ENCODE measurements at regions not wholly inside any gene's neighbourhood (a gene's known extent, or its start where the extent isn't known, plus 50 kb on each side); places are given as distances from the start of the nearest gene placed in this dataset.
A peak's percentile ranks its signal among the peaks of the same experiment; 100 is the strongest.

DNA sequence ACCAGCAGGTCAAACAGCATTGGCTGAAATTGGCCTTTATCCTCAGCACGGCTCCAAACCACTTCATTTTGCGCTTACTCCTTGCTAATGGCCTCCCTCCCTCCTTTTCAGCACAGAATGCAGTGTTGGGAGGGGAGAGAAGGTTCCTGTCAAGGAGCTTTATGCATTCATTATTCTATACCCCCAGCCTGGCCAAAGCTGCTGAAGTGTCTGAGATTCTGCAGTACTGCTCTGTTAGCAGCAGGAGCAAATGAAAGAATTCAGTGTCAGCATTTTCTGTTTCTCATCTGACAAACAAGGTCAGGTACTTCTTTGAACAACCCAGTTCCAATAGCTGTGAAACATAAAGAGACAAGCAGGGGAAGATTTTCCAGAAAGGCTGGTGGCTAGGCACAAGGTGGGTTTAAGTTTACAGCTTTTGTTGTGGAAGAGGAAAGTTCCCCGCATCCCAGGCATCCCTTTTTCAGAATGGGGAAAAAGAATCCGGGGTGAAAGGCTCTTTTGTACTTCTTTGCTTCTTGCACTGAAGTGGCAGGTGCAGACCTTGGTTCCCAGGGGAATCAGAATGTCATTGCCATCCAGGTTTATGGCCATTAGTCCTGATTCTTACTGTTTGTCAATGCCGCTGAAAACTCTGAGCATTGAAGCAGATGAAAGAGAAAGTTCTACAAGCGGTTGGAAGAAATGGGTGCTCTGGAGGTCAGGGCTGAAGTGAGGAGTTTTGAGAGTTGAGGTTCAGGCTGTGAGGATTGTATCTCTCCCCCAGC, 109.3 kb upstream of the APC start:
- DNase-seq: no peak

DNA sequence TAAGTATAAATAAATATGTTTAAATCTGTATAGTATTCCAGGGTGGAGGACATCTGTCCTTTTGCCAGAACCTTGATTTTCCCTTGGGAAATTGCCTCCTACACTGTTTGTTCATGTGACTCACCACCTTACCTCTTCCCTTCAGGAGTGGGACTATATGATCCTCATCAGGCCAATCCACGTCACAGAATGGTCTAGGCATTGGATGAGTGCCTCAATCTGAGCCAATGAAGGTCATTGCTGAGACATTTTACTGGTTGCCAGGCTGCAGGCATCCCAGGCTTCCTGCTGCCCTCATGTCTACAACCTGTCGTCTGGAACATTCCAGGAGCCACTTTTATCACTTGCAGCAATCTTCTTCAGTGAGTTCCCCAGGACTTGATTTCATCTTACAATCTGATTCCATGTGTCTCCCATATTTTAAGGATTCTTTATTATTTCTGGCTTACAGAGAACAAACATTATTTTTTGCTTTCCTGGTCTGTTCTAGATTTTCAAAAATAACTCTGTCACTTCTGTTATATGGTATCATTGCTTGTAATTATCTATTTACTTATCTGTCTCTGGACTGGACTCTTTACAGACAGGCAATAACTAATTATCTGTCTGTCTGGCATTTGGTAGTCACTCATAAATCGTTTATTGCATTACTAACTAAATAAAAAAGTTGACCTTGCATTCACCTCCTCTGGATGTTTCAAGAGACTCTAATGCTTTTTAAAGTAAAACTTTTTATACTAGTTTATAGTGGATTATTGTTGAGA, 107.3 kb upstream of the APC start:
- ATAC-seq: no peak
- no peak for DNase-seq

More for the DNA sequence above, 109.3 kb upstream of the APC start:
- ATAC-seq: no peak

DNA sequence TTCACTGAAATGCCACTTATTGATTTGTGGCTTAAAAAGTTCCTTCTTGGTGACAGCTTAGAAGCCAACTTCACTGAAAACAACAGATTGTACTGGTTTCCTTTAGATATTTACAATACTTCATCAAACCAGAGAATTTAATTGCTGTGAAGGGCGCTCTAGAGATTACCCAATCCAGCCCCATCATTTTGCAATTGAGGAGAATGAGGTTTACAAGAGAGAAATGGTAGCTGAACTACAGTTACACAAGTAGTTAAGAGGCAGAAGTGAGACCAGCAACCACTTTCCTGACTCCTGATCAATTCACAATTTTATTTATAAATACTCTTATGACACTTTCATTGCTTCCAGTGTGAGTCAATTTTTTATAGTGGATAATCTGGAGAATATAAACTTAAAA, 103.5 kb upstream of the APC start:
- no peak for DNase-seq
- no peak for ATAC-seq

DNA sequence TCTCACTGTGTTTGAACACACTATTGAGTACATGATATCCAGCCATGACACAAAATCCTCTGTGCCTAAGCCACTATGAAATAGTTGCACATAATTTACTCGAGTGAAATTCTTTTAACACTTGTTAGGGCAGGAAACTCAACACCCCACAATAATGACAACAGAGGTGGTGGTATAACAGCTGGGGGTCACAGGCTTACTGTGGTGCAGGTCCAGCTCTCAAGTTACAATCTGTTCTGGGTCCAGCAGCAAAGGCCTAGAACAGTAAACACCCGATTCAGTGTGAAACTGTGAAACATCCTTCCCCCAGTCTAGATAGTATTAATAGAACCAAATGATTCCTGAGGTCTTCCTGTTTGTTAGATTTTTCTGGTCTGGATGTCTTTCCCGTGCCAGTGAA, 102.9 kb upstream of the APC start:
- ATAC-seq (no peak), DNase-seq (no peak)

DNA sequence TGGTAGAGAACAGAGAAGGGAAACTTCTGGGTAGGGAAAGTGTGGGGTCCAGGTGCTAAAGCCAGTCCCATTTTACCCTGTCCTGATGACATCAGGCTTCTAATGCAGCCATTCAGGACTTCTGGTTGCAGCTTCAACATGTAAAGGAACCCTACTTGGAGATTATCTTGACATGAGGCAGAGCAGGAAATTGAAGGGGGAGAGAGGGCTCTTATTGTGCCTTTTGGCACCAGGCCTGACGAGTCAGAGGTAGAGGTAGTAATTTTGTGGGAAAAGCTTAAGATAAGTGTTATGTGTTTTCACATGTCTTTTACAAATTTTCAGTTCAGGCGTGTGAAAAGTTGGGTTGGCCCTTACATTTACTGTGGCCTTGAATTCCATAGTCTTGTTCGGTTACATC, 102.4 kb upstream of the APC start:
- ATAC-seq (no peak), DNase-seq (no peak)

DNA sequence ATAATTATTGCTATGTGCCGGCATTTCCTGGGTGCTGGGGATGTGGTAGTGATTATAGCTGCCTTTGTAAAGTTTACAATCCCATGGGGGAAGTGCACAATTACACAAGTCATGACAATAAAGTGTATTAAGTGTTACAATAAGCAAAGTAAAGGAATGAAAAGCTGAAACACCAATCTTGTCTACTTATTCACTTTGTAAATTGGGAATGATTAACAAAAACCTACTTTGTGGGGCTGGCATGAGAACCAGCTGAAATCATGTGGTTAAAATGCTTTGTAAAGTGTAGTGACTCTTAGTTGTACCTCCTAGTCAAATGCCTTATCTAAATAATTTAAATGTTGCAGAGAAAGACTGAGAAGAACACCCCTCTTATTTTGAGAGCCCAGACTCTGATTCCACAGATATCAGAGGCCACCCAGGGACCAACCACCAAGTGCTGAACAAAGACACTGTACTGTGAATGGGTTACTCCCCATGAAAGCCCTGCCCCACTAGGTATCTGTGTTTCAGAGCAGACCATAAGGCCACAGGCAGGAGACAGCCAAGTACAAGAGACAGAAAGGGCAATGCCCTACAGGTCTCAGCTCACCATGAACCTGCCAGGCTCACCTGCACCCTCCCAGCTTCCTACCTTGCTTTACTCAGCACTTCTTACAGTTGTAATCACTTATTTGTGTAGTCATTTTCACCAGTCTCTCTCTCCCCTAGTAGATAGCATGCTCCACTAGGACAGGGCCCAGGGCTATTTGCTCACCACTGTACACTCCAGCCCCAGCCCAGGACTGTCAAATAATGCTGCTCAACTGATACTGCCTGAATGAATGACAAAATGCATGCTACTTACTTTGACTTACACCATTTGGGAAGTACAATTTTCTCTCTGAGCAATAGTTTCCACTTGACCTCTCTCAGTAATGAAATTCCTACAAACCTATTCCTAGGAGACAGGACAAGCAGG, 101.6 kb upstream of the APC start:
- no peak for ATAC-seq
- no peak for DNase-seq

DNA sequence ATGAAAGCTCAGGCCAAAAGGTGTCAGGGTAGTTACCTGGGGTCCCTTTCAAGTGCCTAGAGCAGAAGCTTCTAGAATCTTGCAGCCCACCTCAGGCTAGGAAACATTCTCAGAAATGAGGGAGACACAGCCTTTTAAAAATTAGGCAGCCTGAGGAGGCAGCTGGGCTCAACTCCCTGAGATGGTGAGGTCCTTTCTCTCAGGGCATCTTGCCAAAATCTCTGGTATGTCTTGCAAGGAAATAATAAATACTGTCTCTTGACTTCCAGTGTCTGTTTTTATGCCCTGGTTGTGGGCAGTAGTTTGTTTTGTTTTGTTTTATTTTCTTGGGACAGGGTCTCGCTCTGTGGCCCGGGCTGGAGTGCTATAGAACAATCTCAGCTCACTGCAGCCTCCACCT, 100.9 kb upstream of the APC start:
- no peak for DNase-seq
- no peak for ATAC-seq

DNA sequence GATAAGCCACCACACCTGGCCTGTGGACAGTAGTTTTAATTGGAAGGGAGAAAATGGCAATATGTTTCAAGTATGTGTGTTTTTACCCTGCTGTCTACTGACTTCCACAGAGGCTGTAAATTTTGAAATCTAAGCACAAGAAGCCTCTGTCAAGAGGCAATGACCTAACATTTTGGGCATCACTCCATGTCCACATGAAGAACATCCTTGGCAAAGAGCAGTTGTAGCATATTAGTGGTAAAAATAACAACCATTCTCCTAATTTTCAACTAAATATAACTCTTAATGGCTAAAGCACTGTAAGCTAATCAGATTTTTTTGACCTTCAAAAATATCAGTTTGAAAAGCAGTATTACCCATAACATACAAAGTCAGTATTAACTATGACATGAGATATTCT, 100.3 kb upstream of the APC start:
- no peak for ATAC-seq
- no peak for DNase-seq

DNA sequence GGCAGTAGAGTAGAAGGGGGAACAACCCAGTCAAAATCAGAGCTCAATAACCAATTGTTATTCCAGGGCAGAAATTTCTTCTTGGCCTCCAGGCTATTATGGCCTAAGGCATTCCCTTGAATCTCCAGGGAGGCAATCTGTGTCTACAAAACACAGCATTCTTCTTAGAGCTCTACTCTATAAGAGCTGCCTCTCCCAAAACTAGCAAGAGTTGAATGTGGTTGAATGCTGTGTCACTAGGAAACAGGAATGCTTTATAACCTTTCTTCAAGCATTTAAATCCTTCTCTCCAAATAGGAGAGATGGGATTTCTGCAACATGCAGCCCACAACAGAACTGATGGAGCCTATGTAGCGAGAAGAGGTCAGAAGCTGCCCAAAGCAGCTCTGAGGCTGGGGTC, 97.1 kb upstream of the APC start:
- ATAC-seq: no peak
- no peak for DNase-seq

DNA sequence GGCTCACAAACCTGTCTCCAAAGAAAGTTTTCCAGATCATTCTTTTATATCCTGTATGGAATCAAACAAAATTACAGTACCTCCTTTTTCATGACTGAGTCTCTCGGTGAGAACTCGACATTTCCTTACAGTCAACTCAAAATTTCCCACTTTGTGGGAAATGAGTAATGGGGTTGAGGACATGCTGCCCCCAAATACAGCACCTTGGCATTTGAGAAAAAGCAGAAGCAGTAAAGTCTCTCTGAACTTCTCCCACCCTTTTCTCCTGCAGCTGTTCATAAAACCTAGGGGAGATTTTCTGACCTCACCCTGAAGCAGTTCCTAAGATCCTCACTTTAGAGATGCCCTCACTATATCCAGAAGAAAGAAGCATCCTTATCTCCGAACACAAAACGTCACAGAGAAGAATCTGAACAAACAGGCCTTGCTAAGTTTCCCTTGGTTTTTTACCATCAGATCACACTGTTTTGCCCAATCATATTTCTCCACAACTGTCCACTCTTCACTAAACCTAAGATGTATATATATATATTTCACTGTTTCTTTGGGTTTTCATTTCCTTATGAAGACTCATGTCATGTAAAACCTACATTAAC, 96.1 kb upstream of the APC start:
- no peak for DNase-seq
- ATAC-seq: peak; percentile 11

DNA sequence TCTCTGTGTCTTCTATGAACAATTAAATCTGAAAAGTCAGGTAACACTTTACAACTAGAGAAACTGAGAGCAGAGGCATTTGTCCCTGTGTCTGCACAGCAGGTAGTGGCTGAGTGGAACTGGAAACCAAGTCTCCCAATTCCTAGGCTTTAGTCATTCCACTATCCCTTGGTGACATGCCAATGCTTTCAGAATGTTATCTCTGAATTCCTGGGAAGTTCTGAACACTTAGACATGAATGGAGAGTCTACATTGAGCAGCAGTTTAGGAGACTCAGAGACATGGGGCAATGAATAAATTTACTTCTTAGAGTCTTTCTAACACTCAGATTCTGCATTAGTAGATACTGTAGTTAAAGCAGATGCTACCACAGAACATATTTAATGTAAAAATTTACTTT, 94.8 kb upstream of the APC start:
- ATAC-seq: no peak

DNA sequence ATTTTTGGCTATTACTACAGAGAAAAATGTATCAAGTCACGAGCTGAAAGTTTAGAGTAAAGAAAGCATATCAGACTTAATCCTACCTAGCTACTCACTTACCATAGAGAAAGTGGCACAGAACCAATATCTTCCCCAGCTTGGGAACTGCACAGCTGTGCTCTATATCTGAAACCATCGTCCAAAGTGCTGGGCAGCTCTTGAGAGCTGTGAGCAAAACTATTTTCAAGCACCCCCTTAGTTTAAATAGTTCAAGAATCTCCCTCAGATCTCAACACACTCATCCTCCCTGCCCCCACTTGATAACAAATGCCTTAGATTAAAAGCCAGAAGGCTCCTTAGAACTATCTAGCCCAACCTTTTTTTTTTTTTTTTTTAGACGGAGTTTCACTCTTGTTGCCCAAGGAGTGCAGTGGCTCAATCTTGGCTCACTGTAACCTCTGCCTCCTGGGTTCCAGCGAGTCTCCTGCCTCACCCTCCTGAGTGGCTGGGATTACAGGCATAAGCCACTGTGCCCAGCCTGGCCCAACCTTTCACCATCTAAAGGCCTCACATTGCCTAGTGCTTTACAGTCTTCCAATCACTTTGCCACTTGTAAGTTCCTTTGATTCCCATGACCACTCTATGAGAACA, 94.2 kb upstream of the APC start:
- DNase-seq (no peak), ATAC-seq (no peak)

More for the DNA sequence above, 94.8 kb upstream of the APC start:
- DNase-seq: no peak

DNA sequence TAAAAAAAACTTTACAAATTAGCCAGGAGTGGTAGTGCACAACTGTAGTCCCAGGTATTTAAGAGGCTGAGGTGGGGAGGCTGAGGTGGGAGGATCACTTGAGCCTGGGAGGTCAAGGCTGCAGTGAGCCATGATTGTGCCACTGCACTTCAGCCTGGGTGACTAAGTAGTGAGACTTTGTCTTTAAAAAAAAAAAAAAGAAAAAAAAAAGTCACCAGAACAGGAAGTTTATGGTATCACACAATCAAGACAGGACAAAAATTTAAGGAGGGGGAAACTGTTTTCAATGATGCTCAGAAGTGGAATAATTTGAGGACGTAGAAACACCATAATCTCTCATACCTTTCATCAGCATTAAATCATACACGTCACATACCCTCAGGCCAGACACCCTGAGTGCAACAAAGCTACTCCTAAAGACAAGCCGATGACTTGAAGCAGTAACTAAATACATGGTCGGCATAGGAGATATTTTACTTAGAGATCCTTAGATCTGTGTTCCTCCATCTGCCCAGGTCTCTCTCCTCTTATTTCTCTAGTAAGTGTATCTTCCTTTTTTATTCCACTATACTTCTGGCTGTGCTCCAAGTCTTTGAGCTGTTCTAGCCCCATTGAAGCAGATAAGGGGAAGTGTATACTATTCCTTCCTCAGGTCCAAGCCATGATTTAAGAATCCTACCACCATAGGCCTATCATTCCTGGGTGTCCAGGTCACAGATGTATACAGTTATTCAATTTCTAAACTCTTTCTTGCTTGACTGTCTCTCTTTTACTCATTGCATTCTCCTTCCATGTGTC, 91.3 kb upstream of the APC start:
- ATAC-seq: no peak
- DNase-seq: no peak

DNA sequence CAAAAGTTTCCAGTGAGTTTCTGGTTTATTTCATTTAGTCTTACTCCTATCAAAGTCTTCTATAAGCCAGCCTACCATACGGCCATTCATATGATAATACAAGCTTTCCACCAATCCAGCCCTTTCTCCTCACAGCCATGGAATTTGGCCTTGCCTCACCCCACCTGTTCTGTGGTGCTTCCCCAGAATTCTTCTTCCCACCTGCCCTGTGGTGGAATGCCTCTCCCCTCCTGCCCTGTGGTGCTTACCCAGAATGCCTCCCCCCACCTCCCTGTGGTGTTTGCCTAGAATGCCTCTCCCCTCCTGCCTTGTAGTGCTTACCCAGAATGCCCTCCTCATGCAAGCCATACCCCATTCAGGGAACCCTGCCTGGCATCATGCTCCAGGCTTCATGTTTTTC, 90.3 kb upstream of the APC start:
- ATAC-seq (no peak), DNase-seq (no peak)

DNA sequence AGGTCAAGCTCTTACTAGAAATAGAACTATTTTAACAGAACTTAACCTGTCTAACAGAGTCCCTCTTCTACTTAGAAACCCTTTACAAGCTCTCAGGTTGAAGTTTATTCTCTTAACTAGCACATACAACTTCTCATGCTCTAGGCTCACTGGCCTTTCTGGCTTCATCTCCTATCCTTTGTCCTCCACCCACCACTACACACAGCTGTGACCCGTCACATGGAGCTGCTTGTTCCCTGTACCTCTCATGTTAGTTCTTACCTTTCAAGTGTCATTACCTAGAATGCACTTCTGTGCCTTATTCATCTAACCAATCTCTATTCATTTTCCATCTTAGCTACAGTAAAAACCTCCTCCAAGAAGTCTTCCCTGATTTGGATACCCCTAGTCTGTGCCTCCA, 89.4 kb upstream of the APC start:
- no peak for ATAC-seq
- no peak for DNase-seq

DNA sequence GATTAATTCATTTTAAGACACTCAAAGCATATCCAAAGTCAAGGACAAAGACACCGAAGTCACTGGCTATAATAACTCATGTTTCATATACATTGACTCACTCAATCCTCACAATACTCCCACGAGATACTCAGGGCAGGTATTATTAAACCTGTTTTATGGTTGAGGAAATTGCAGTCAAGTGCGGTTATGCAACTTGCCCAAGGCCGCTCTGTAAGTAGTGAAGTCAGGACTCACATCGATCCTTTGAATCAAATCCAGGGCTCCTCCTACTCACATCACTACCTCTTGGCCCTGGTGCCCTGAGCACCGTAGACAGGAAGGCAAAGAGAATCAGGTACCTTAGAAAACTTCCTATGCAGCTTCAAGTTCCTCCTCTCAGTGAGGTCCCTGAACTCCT, 87.8 kb upstream of the APC start:
- DNase-seq (no peak), ATAC-seq (no peak)

DNA sequence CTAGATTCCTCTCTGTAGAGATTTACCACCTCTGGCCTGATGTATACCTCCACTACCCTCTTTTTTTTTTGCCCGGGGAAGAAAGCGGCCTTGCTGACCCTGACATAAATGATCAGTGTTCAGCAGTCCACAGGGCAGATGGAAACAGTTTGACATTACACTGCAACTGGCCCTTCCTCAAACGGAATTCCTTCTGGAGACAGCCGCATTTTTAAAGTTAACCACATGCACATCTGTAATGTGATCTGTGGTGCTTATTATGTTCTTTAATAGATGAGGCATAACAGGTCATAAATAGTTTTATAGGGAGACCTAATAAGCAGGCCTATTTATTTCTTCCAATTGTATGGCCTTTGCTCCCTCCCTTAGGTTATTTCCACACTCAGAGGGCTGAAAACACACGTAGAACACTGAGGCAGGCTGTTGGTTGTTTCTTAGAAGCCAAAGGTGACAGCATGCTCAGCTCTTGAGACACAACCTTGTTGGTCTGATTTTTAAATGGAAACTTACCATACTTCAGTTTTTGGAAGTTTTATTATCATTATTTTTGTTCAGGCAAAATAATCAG, 84.0 kb upstream of the APC start:
- no peak for DNase-seq
- no peak for ATAC-seq

DNA sequence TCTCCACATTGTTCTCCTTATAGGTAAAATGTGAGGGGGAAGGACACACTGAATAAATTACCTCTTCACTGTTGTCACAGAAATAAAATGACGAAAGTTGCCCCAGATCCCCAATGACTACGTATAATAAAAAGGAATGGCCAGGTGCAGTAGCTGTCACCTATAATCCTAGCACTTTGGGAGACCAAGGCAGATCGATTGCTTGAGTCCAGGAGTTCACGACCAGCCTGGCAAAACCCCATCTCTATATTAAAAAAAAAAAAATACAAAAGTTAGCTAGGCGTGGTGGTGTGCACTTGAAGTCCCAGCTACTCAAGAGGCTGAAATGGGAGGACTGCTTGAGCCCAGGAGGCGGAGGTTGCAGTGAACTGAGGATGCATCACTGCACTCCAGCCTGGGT, 82.2 kb upstream of the APC start:
- ATAC-seq (no peak), DNase-seq (no peak)

DNA sequence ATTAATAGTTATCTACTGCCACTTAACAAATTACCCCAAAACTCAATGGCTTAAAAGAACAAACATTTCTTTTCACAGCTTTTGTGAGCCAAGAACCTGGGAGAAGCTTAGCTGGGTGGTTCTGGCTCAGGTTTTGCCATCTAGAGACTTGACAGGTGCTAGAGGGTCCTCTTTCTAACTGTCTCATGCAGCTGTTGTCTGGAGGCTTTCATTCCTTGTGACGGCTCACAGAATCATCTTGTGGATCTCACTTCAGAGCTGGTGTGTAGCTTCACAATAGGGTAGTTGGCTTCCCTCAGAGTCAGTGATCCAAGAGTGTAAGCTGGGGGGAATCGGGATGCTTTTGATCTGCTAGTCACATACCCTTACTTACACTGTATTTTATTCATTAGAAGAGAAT, 81.2 kb upstream of the APC start:
- DNase-seq (no peak), ATAC-seq (no peak)

DNA sequence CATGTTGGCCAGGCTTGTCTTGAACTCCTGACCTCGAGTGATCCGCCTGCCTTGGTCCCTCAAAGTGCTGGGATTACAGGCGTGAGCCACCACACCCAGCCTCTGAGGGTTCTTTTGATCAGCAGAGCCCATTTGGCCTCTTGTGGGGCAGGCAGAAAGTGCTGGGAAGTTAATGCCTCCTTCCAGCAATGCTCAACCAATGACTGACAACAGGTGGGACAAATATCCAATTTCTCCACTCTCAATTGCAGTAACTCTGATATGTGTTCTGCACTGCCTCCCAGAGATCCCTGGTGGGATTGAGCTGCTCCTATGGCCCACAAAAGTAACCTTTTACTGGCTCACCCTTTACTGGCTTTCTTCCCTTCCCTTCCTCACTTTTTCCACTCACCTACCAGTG, 79.9 kb upstream of the APC start:
- ATAC-seq (no peak), DNase-seq (no peak)

DNA sequence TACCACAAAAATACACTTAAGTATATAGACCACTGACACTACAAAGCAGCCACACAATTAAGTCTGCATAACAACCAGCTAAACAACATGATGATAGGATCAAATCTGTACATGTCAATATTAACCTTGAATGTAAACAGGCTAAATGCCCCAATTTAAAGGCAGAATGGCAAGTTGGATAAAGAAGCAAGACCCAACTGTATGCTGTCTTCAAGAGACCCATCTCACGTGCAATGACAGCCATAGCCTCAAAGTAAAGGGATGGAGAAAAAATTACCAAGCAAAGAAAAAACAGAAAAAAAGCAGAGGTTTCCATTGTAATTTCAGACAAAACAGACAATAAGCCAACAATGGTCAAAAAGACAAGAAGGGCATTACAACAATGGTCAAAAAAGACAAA, 77.3 kb upstream of the APC start:
- DNase-seq: no peak
- no peak for ATAC-seq
